GM12892 (cell line): ENCODE measurements at regions not wholly inside any gene's neighbourhood (a gene's known extent, or its start where the extent isn't known, plus 50 kb on each side); places are given as distances from the start of the nearest gene placed in this dataset.

Source experiments
- POLR2A ChIP-seq: IDR thresholded peaks from 2 replicates; pipeline ENCODE4 v1.6.1; 2011; ENCODE audit warnings: low read depth, low read length, control low read depth
- TAF1 ChIP-seq: IDR thresholded peaks from 2 replicates; pipeline ENCODE4 v1.6.1; 2011; ENCODE audit warnings: low read depth, mild to moderate bottlenecking, control low read depth, low read length, borderline replicate concordance

- TF ChIP-seq POLR2A (no peak), TAF1 (no peak)
These were observed 218.2 kb downstream of the RBM43 start for GRCh38 chr2:151043484-151043883.
